HepG2 (cell line): ENCODE measurements at regions not wholly inside any gene's neighbourhood (a gene's known extent, or its start where the extent isn't known, plus 50 kb on each side); places are given as distances from the start of the nearest gene placed in this dataset.

Source experiments
- ATAC-seq: fragments of 200-7000 bp; cut with Tn5 transposase; 3 replicates; pipeline ENCODE4 v1.9.1; 2020; ENCODE audit warnings: mild to moderate bottlenecking, moderate library complexity
- BruUV-seq: library from RNA; stranded (reverse); fragments of 400-500 nt; replicated peaks from 2 replicates; lab custom pipeline; 2021; lab: Mats Ljungman, UMichigan
- CTCF ChIA-PET: fragments of 300-600 bp; formaldehyde crosslinking; extraction: SDS; loops from one replicate; lab custom pipeline; 2021; ENCODE audit warnings: low total read pairs, inconsistent platforms, low intra/inter-chr PET ratio; lab: Yijun Ruan, JAX
- POLR2A ChIA-PET: fragments of 350-600 bp; sonication (Branson Sonifier 250); formaldehyde crosslinking; loops from one replicate; lab custom pipeline; 2020; ENCODE audit warnings: antibody characterized with exemption, inconsistent platforms; lab: Yijun Ruan, JAX
- DNase-seq: peaks from one replicate; pipeline ENCODE4 v3.0.0-alpha.2; 2015; ENCODE audit warnings: low spot score
- FAIRE-seq: peaks from 3 replicates; lab custom pipeline; 2011; peaks lifted over from hg19 to GRCh38; lab: Jason Lieb, UNC
- H2AFZ ChIP-seq: one replicate; pipeline ENCODE4 v1.6.1; 2011; ENCODE audit warnings: low read length, inconsistent platforms
- H3K27ac ChIP-seq: fragments of 300-600 bp; 3 replicates; pipeline ENCODE4 v1.8.0; 2011; ENCODE audit warnings: mixed run types, mild to moderate bottlenecking, mixed read lengths, low read length, inconsistent platforms; ENCODE audit not compliant: insufficient read depth; ENCODE audit errors: extremely low read length
- H3K27me3 ChIP-seq, 2 experiments: fragments of 200-600 bp in 1 of 2; 2 replicates in 1 of 2; 3 replicates in 1 of 2; pipeline versions ENCODE4 v1.6.0 to v1.8.0; 2011; ENCODE audit warnings: low read length in 2 of 2, mild to moderate bottlenecking in 2 of 2, moderate library complexity in 2 of 2, inconsistent platforms in 1 of 2; ENCODE audit not compliant: insufficient read depth in 2 of 2, control insufficient read depth in 1 of 2
- H3K36me3 ChIP-seq, 2 experiments: fragments of 200-600 bp in 1 of 2; replicated peaks in 1 of 2; 2 replicates in 1 of 2; 3 replicates in 1 of 2; pipeline versions ENCODE4 v1.5.1 to v1.8.0; 2011; ENCODE audit warnings: low read length in 2 of 2, inconsistent platforms in 1 of 2; ENCODE audit not compliant: insufficient read depth in 2 of 2, control insufficient read depth in 1 of 2
- H3K4me1 ChIP-seq: 2 replicates; pipeline ENCODE4 v1.5.1; 2012; ENCODE audit warnings: low read length, inconsistent platforms; ENCODE audit not compliant: insufficient read depth
- H3K4me2 ChIP-seq: 2 replicates; pipeline ENCODE4 v1.6.0; 2011; ENCODE audit warnings: low read depth, low read length, inconsistent platforms
- H3K4me3 ChIP-seq, 3 experiments: fragments of 200-600 bp in 1 of 3; sonication (generic), shearing (Covaris generic) in 1 of 3; replicated peaks in 1 of 3; 2 replicates each; pipeline ENCODE4 v1.5.1; 2011 to 2016; ENCODE audit warnings: low read length in 3 of 3, inconsistent platforms in 2 of 3, low read depth in 2 of 3, mild to moderate bottlenecking in 2 of 3, control low read depth in 1 of 3, mixed read lengths in 1 of 3; ENCODE audit not compliant: insufficient read depth in 1 of 3
- H3K79me2 ChIP-seq: one replicate; pipeline ENCODE4 v1.6.1; 2011; ENCODE audit warnings: low read length, inconsistent platforms; ENCODE audit not compliant: insufficient read depth
- H3K9ac ChIP-seq: 2 replicates; pipeline ENCODE4 v1.6.0; 2011; ENCODE audit warnings: mild to moderate bottlenecking, low read depth, low read length, inconsistent platforms; ENCODE audit not compliant: insufficient read depth
- H3K9me3 ChIP-seq: 2 replicates; pipeline ENCODE4 v1.5.1; 2012; ENCODE audit warnings: mild to moderate bottlenecking, low read length
- H4K20me1 ChIP-seq: 2 replicates; pipeline ENCODE4 v1.6.0; 2011; ENCODE audit warnings: inconsistent platforms, mild to moderate bottlenecking, low read length, moderate library complexity; ENCODE audit not compliant: insufficient read depth
- AGO2 ChIP-seq: fragments of 200-400 bp; formaldehyde crosslinking; optimal IDR thresholded peaks from 2 replicates; pipeline ENCODE3; 2017; ENCODE audit warnings: mild to moderate bottlenecking, low read depth, low read length, moderate library complexity
- DMAP1 ChIP-seq: IDR thresholded peaks from 2 replicates; pipeline ENCODE4 v1.6.1; 2016
- HNRNPK ChIP-seq: fragments of 200-400 bp; formaldehyde crosslinking; IDR thresholded peaks from 2 replicates; pipeline ENCODE4 v1.6.1; 2018; ENCODE audit warnings: low read length, low read depth, moderate library complexity, mild to moderate bottlenecking; ENCODE audit not compliant: poor library complexity, severe bottlenecking
- MED1 ChIP-seq: sonication (generic); formaldehyde crosslinking; IDR thresholded peaks from 2 replicates; pipeline ENCODE4 v1.4.0; 2020; ENCODE audit warnings: missing genetic modification reagents
- MED13 ChIP-seq: sonication (generic); formaldehyde crosslinking; IDR thresholded peaks from 2 replicates; pipeline ENCODE4 v1.5.0; 2020; ENCODE audit warnings: missing genetic modification reagents
- NR2C2 ChIP-seq: sonication (generic); formaldehyde crosslinking; IDR thresholded peaks from 2 replicates; pipeline ENCODE4 v1.4.0; 2020; ENCODE audit warnings: missing genetic modification reagents, mild to moderate bottlenecking, moderate library complexity, borderline replicate concordance
- RNF2 ChIP-seq: fragments of 450-650 bp; conservative IDR thresholded peaks from 2 replicates; pipeline ENCODE4 v1.6.1; 2016; ENCODE audit warnings: low read depth
- ZNF383 ChIP-seq: sonication (generic); formaldehyde crosslinking; IDR thresholded peaks from 2 replicates; pipeline ENCODE4 v1.4.0; 2020; ENCODE audit warnings: missing genetic modification reagents, mild to moderate bottlenecking, borderline replicate concordance
- ZNF574 ChIP-seq: sonication (generic); formaldehyde crosslinking; IDR thresholded peaks from 2 replicates; pipeline ENCODE4 v1.4.0; 2020; ENCODE audit warnings: missing genetic modification reagents
- ZNF749 ChIP-seq: sonication (generic); formaldehyde crosslinking; IDR thresholded peaks from 2 replicates; pipeline ENCODE4 v1.8.0; 2022; ENCODE audit warnings: mild to moderate bottlenecking, missing genetic modification reagents, moderate library complexity, borderline replicate concordance
- WGBS: methylation state at CpG from one replicate; pipeline ENCODE4 v1.1.6; 2017; ENCODE audit warnings: low lambda C conversion rate; 5-methylcytosine and 5-hydroxymethylcytosine counted together
- in situ Hi-C: cut with HindIII; loops from 2 replicates; pipeline ENCODE4 v1.10.0; 2017; ENCODE audit warnings: low pct_unique_long_range_greater_than_20kb; ENCODE audit not compliant: extremely low pct_ligation_motif_present
- intact Hi-C: fragments of 100-400 bp; cut with micrococcal nuclease; formaldehyde crosslinking; loops from one replicate; pipeline ENCODE4 v1.10.0; 2022; ENCODE audit not compliant: unreplicated experiment

GRCh38 chr12:124433147-124433874, 134.1 kb downstream of the NCOR2 start:
- intact Hi-C loops (no loop called here), in situ Hi-C loops (no loop called here)
- H3K4me3 ChIP-seq = no peak overlapping the region
- no TSS peak for BruUV-seq
- H3K9me3 ChIP-seq = no peaks in the 10 kb centered on the region
- DNase-seq (no peak), ATAC-seq (no peak), FAIRE-seq (no peak)
- CTCF ChIA-PET = no interaction called here
- H2AFZ ChIP-seq = no peak overlapping the region
- TF ChIP-seq ZNF383 (CRISPR knock-in tag) = no peak
- TF ChIP-seq DMAP1 (CRISPR knock-in tag) = no peak
- TF ChIP-seq NR2C2 = no peak
- no peak for TF ChIP-seq AGO2
- no peak for TF ChIP-seq ZNF574
- TF ChIP-seq MED13 = no peak
- no peak for TF ChIP-seq RNF2
- TF ChIP-seq HNRNPK = no peak
- no peak for TF ChIP-seq MED1 (CRISPR knock-in tag)
- TF ChIP-seq ZNF749 (CRISPR knock-in tag) = no peak
- H3K4me2 ChIP-seq = no peak overlapping the region
- H3K27ac ChIP-seq = no peak overlapping the region
- H3K36me3 ChIP-seq = peaks cover 7 to 14% of the 10 kb centered on the region in 2 experiments; a peak in 3 of 5 replicates
- H3K4me1 ChIP-seq = no peaks in the 10 kb centered on the region
- no peaks in the 10 kb centered on the region; a peak in 1 of 5 replicates for H3K27me3 ChIP-seq
- no peaks in the 10 kb centered on the region for H4K20me1 ChIP-seq
- WGBS = 100% methylated on average over 1 of the region's 22 CpGs
- no peak overlapping the region for H3K9ac ChIP-seq
- no peaks in the 10 kb centered on the region for H3K79me2 ChIP-seq
- POLR2A ChIA-PET = no interaction called here
